HepG2 (cell line): ENCODE measurements at regions not wholly inside any gene's neighbourhood (a gene's known extent, or its start where the extent isn't known, plus 50 kb on each side); places are given as distances from the start of the nearest gene placed in this dataset.

Source experiments
- CSRNP2 ChIP-seq: sonication (generic); formaldehyde crosslinking; conservative IDR thresholded peaks from 2 replicates; pipeline ENCODE4 v1.8.0; 2022; ENCODE audit warnings: low read depth, missing genetic modification reagents
- ELF1 ChIP-seq: sonication (generic); formaldehyde crosslinking; IDR thresholded peaks from 2 replicates; pipeline ENCODE4 v1.4.0; 2020; ENCODE audit warnings: missing genetic modification reagents
- KDM5B ChIP-seq: sonication (generic); formaldehyde crosslinking; IDR thresholded peaks from 2 replicates; pipeline ENCODE4 v1.4.0; 2020; ENCODE audit warnings: missing genetic modification reagents, mild to moderate bottlenecking, borderline replicate concordance
- MED1 ChIP-seq: sonication (generic); formaldehyde crosslinking; IDR thresholded peaks from 2 replicates; pipeline ENCODE4 v1.4.0; 2020; ENCODE audit warnings: missing genetic modification reagents
- ONECUT2 ChIP-seq: sonication (generic); formaldehyde crosslinking; IDR thresholded peaks from 2 replicates; pipeline ENCODE4 v1.4.0; 2020; ENCODE audit warnings: missing genetic modification reagents
- SMARCE1 ChIP-seq: fragments of 450-650 bp; IDR thresholded peaks from 2 replicates; pipeline ENCODE4 v1.6.1; 2017; ENCODE audit warnings: borderline replicate concordance
- SNRNP70 ChIP-seq: fragments of 200-400 bp; formaldehyde crosslinking; IDR thresholded peaks from 2 replicates; pipeline ENCODE4 v1.6.1; 2017; ENCODE audit warnings: mild to moderate bottlenecking, low read depth, low read length, moderate library complexity
- YEATS2 ChIP-seq: sonication (generic); formaldehyde crosslinking; IDR thresholded peaks from 2 replicates; pipeline ENCODE4 v1.4.0; 2020; ENCODE audit warnings: missing genetic modification reagents, borderline replicate concordance
- ZBTB49 ChIP-seq: sonication (generic); formaldehyde crosslinking; IDR thresholded peaks from 2 replicates; pipeline ENCODE4 v1.4.0; 2020; ENCODE audit warnings: missing genetic modification reagents, borderline replicate concordance
- ZNF839 ChIP-seq: sonication (generic); formaldehyde crosslinking; IDR thresholded peaks from 2 replicates; pipeline ENCODE4 v1.4.0; 2020; ENCODE audit warnings: missing genetic modification reagents, mild to moderate bottlenecking, borderline replicate concordance
- ZSCAN5A ChIP-seq: sonication (generic); formaldehyde crosslinking; IDR thresholded peaks from 2 replicates; pipeline ENCODE4 v1.8.0; 2022; ENCODE audit warnings: mild to moderate bottlenecking, missing genetic modification reagents, borderline replicate concordance

- no peak for TF ChIP-seq ZBTB49 (CRISPR knock-in tag)
- no peak for TF ChIP-seq YEATS2 (CRISPR knock-in tag)
- no peak for TF ChIP-seq ZSCAN5A (CRISPR knock-in tag)
- no peak for TF ChIP-seq ZNF839
- TF ChIP-seq SMARCE1 = no peak
- TF ChIP-seq ELF1 (CRISPR knock-in tag) = no peak
- no peak for TF ChIP-seq CSRNP2 (CRISPR knock-in tag)
- no peak for TF ChIP-seq MED1 (CRISPR knock-in tag)
- no peak for TF ChIP-seq KDM5B (CRISPR knock-in tag)
- TF ChIP-seq ONECUT2 (CRISPR knock-in tag) = no peak
- TF ChIP-seq SNRNP70 = no peak
- TF ChIP-seq, all 625 proteins: peak for 0
These were observed 202.1 kb upstream of the KITLG start (continued) for GRCh38 chr12:88782351-88782750.
